ENCODE measurements at regions not wholly inside any gene's neighbourhood (a gene's known extent, or its start where the extent isn't known, plus 50 kb on each side); places are given as distances from the start of the nearest gene placed in this dataset.

DNA sequence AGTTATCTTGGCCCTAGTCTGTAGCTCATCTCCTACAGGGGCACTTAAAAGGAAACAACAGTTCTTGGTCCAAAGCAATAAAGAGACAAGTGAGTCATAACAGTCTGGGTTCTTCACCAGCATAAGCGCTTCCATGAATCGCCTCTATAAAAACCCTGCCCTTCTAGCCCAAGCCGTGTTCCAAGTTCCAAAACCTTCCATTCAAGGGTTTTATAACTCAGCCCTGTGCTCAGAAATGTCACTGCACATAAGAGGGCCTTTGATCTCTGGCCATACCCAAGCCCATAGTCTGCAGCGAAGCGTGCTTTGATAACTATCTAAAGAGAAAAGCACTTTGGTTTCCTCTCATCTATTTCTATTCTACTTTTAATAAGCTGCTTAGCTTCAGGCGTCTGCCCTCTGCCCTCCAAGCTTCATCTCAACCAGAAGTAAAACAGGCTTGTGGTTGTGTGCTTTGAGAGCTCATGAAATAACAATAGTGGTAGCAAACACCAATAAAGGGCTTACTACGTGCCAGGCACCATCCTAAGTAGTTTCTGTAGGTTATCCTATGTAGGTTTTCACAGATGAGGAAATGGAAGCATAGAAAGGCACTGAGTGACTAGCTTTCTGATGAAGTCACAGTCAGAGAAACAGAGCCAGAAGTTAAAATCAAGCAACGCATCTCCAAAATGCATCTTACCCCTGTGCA is 64.0 kb upstream of the AKAP13 start:
- Histone ChIP-seq H3K9me3 (no peaks in the 10 kb centered on the region), H3K4me1 (peaks cover 0 to 10% (median 7%) of the 10 kb centered on the region in 4 donors), H3K27me3 (no peaks in the 10 kb centered on the region), H3K36me3 (no peaks in the 10 kb centered on the region), H3K4me3 (no peak overlapping the region), H3K27ac (no peak overlapping the region)
- TF ChIP-seq, protein P1, sequence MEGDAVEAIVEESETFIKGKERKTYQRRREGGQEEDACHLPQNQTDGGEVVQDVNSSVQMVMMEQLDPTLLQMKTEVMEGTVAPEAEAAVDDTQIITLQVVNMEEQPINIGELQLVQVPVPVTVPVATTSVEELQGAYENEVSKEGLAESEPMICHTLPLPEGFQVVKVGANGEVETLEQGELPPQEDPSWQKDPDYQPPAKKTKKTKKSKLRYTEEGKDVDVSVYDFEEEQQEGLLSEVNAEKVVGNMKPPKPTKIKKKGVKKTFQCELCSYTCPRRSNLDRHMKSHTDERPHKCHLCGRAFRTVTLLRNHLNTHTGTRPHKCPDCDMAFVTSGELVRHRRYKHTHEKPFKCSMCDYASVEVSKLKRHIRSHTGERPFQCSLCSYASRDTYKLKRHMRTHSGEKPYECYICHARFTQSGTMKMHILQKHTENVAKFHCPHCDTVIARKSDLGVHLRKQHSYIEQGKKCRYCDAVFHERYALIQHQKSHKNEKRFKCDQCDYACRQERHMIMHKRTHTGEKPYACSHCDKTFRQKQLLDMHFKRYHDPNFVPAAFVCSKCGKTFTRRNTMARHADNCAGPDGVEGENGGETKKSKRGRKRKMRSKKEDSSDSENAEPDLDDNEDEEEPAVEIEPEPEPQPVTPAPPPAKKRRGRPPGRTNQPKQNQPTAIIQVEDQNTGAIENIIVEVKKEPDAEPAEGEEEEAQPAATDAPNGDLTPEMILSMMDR (IDR thresholded peaks at IDR 0.05), result no peak
- no peak for TF ChIP-seq POLR2A (IDR thresholded peaks at IDR 0.05)
- 59 to 87% (median 77%) methylated on average over 8 of the region's 8 CpGs for WGBS, 5 donors
- no peak for DNase-seq
- intact Hi-C loops (cut with DNase I; ENCODE audit: low total_unique reads), result no loop called here

DNA sequence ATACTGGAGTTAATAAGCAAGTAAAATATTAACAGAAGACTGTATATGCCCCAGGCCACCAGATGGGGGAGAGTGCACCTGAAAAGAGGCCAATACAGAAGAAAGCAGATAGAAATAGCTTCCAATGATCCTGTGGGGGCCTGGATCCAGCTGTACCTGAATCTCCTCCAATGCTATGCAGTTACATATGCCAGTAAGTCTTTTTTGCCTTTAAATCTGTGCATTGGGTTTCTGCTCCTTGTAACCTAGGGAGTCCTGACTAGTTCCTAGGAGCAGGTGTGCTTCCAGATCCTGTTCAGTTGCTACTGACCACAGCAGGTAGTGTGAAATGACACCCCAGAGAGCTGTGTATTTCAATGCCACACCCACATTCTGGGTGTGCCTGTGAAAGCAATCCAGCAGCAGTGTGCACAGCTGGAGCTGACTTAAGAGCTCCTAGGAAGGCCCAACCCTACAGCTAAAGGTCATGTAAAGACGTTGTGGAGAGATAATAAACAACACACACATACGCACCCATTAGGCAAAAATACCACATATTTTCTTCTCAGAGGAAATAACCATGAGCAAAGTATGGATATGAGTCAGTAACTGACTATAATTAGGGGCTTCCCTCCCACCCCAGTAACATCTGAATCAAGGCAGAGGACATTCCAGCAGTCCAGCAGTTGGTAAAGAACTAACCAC is 62.2 kb upstream of the AKAP13 start:
- TF ChIP-seq, protein P1 (IDR thresholded peaks at IDR 0.05), result no peak
- no peak for TF ChIP-seq POLR2AphosphoS5 (IDR thresholded peaks at IDR 0.05)
- no peak for TF ChIP-seq POLR2A (IDR thresholded peaks at IDR 0.05)
- no peak for TF ChIP-seq EP300 (IDR thresholded peaks at IDR 0.05)
- Histone ChIP-seq H3K36me3 (no peaks in the 10 kb centered on the region), H3K27me3 (no peaks in the 10 kb centered on the region), H3K4me1 (peaks cover 0 to 9% (median 7%) of the 10 kb centered on the region in 4 donors), H3K9me3 (no peaks in the 10 kb centered on the region), H3K27ac (no peak overlapping the region), H3K4me3 (no peak overlapping the region)
- intact Hi-C loops (cut with DNase I; ENCODE audit: low total_unique reads), result no loop called here
- DNase-seq, result peak; percentile 38 to 88
- WGBS, 5 donors, result 18 to 37% (median 19%) methylated on average over 2 of the region's 2 CpGs

DNA sequence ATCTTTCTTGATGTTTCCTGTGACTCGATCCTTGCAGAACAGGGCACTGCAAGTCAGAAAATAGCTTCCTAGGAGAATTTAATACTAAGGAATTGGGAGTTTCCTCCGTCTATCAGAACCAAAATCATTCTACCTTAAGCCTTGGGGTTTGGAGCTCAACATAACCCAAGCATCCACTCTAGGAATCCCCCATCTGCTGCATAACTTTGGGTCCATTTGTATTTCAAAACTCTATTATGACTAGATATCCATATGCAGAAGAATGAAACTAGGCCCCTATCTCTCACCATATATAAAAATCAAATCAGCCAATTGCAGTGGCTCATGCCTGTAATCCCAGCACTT is 61.7 kb upstream of the AKAP13 start:
- TF ChIP-seq POLR2A (IDR thresholded peaks at IDR 0.05), result no peak
- TF ChIP-seq POLR2AphosphoS5 (IDR thresholded peaks at IDR 0.05), result no peak
- TF ChIP-seq, protein P1 (IDR thresholded peaks at IDR 0.05), result no peak
- TF ChIP-seq EP300 (IDR thresholded peaks at IDR 0.05), result no peak
- H3K9me3 ChIP-seq, result no peaks in the 10 kb centered on the region
- no peaks in the 10 kb centered on the region for H3K27me3 ChIP-seq
- 55 to 82% (median 70%) methylated on average over 2 of the region's 2 CpGs for WGBS, 5 donors
- H3K4me1 ChIP-seq, result peaks cover 0 to 9% (median 7%) of the 10 kb centered on the region in 4 donors
- no peak for DNase-seq
- H3K36me3 ChIP-seq, result no peaks in the 10 kb centered on the region
- no peak overlapping the region for H3K4me3 ChIP-seq
- intact Hi-C loops (cut with DNase I; ENCODE audit: low total_unique reads), result no loop called here
- no peak overlapping the region for H3K27ac ChIP-seq

DNA sequence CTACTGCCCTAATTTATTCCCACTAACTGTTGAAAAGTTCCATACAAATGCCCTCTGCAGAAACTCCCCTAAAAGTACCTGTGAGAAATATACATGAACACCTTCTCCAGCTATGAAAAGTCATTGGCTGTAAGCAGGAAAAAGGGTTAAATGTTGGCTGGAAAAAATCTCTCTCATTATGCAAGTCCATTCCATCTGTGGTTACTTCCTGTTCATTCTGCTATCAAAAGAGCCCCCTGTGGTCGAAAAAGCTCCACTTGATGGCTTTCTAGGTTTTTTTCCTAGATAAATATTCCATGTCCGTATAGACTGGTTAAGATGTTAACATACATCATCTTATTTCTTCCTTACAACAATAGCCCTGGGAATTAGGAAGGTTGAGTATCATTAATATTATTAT is 56.2 kb upstream of the AKAP13 start:
- no peak overlapping the region for H3K4me3 ChIP-seq
- no peak for DNase-seq
- peaks cover 0 to 6% (median under 1%) of the 10 kb centered on the region in 4 donors for H3K4me1 ChIP-seq
- no peaks in the 10 kb centered on the region for H3K36me3 ChIP-seq
- H3K9me3 ChIP-seq, result no peaks in the 10 kb centered on the region
- WGBS, 5 donors, result 35 to 50% (median 37%) methylated on average over 2 of the region's 2 CpGs
- TF ChIP-seq EP300 (IDR thresholded peaks at IDR 0.05), result no peak
- TF ChIP-seq POLR2AphosphoS5 (IDR thresholded peaks at IDR 0.05), result no peak
- TF ChIP-seq, protein P1 (IDR thresholded peaks at IDR 0.05), result no peak
- TF ChIP-seq POLR2A (IDR thresholded peaks at IDR 0.05), result no peak
- intact Hi-C loops (cut with DNase I; ENCODE audit: low total_unique reads), result no loop called here
- no peaks in the 10 kb centered on the region for H3K27me3 ChIP-seq
- H3K27ac ChIP-seq, result no peak overlapping the region

Measured in stomach (tissue), 8 donors.